GM12865 (cell line): ENCODE measurements at regions not wholly inside any gene's neighbourhood (a gene's known extent, or its start where the extent isn't known, plus 50 kb on each side); places are given as distances from the start of the nearest gene placed in this dataset.
"Not testable (repeated sequence)": the region's sequence is repeated elsewhere in the genome, so short reads cannot be mapped to it uniquely, and the experiment has no call there.

Experiments used
- DNase-seq: peaks from one replicate; pipeline ENCODE4 v3.0.0; 2010; ENCODE audit warnings: low read depth
- H3K4me3 ChIP-seq: 2 replicates; pipeline ENCODE4 v1.5.1; 2011; ENCODE audit warnings: mild to moderate bottlenecking, low read depth, low read length, control low read depth
- TF ChIP-seq, protein P1 (sequence below): IDR thresholded peaks from 2 replicates; pipeline ENCODE4 v1.5.1; 2011; ENCODE audit warnings: low read length, control low read depth, low read depth, inconsistent platforms; ENCODE audit not compliant: insufficient read depth; ENCODE audit errors: missing control alignments

DNA sequence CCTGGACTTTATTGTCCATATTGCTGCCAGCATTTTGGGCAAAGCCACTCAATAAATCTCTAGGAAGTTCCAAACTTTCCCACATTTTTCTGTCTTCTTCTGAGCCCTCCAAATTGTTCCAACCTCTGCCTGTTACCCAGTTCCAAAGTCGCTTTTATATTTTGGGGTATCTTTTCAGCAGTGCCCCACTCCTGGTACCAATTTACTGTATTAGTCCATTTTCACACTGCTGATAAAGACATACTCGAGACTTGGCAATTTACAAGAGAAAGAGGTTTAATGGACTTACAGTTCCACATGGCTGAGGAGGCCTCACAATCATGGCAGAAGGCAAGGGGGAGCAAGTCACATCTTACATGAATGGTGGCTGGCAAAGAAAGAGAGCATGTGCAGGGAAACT is 53.4 kb downstream of the AHSP start:
- DNase-seq: not testable (repeated sequence)

DNA sequence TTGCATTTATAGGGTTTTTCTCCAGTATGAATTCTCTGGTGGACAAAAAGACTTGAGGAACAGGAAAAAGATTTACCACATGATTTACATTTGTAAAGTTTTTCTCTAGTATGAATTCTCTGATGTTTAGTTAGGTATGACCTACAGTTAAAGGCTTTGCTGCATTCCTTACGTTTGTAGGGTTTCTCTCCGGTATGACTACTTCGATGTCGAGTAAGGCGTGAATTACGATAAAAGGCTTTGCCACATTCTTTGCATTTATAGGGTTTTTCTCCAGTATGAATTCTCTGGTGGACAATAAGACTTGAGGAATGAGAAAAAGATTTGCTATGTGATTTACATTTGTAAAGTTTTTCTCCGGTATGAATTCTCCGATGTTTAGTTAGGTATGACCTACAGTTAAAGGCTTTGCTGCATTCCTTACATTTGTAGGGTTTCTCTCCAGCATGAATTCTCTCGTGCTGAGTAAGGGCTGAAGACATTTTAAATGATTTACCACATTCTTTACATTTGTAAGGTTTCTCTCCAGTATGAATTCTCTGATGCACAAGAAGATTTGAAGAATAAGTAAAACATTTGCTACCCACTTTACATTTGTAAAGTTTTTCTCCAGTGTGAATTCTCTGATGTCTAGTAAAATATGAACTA is 74.2 kb downstream of the AHSP start:
- DNase-seq, H3K4me3 ChIP-seq: not testable (repeated sequence)

More for the DNA sequence above, 53.4 kb downstream of the AHSP start:
- not testable (repeated sequence) for H3K4me3 ChIP-seq

DNA sequence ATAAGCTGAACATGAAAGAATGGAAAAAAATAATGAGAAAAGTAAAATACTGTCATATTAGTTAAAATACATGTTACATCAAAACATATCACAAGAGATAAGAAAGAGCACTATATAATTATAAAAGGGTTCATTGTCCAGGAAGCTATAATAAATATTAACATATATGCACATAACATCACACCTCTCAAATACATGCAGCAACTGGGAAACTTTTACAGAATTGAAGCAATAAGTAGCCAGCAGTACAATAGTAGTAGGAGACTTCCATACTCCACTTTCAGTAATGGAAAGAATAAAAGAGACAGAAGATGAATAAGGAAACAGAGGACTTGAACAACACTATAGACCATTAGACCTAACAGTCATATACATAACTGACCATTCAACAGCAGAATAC is 90.4 kb downstream of the AHSP start:
- H3K4me3 ChIP-seq: no peak overlapping the region
- TF ChIP-seq, protein P1, sequence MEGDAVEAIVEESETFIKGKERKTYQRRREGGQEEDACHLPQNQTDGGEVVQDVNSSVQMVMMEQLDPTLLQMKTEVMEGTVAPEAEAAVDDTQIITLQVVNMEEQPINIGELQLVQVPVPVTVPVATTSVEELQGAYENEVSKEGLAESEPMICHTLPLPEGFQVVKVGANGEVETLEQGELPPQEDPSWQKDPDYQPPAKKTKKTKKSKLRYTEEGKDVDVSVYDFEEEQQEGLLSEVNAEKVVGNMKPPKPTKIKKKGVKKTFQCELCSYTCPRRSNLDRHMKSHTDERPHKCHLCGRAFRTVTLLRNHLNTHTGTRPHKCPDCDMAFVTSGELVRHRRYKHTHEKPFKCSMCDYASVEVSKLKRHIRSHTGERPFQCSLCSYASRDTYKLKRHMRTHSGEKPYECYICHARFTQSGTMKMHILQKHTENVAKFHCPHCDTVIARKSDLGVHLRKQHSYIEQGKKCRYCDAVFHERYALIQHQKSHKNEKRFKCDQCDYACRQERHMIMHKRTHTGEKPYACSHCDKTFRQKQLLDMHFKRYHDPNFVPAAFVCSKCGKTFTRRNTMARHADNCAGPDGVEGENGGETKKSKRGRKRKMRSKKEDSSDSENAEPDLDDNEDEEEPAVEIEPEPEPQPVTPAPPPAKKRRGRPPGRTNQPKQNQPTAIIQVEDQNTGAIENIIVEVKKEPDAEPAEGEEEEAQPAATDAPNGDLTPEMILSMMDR: no peak
- no peak for DNase-seq

DNA sequence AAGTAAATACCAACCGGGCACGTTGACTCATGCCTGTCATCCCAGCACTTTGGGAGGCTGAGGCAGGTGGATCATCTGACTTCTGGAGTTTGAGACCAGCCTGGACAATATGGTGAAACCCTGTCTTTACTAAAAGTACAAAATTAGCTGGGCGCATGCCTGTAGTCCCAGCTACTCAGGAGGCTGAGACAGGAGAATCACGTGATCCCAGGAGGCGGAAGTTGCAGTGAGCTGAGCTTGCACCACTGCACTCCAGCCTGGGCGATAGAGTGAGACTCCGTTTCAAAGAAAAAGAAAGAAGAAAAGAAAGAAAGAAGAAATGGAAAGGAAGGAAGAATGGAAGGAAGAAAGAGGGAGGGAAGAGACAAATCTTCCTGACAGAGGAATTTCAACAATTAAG is 108.7 kb downstream of the AHSP start:
- TF ChIP-seq, protein P1: no peak
- no peak for DNase-seq

DNA sequence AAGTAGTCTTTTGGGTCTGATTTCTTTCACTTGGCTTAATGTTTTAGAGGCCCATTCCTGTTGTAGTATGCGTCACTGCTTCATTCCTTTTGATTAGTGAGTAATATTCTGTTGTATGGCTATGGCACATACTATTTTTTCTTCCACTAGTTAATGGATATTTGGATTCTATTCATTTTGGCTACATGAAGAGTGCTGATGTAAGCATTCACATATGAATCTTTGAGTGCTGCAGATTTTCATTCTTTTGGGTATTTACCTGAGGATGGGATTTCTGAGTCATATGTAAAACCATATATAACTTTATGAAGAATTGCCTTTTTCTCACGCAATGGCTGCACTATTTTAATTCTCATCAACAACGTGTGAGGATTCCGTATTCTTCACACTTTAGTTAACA is 113.6 kb downstream of the AHSP start:
- TF ChIP-seq, protein P1: no peak
- DNase-seq: no peak
- H3K4me3 ChIP-seq: no peak overlapping the region

More for the DNA sequence above, 108.7 kb downstream of the AHSP start:
- H3K4me3 ChIP-seq: no peak overlapping the region

DNA sequence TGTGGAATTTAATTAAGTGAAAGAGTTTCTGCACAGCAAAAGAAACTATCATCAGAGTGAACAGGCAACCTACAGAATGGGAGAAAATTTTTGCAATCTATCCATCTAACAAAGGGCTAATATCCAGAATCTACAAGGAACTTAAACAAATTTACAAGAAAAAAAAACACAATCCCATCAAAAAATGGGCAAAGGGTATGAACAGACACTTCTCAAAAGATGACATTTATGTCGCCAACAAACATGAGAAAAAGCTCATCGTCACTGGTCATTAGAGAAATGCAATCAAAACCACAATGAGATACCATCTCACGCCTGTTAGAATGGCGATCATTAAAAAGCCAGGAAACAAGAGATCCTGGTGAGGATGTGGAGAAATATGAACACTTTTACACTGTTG is 128.0 kb downstream of the AHSP start:
- not testable (repeated sequence) for H3K4me3 ChIP-seq, DNase-seq

DNA sequence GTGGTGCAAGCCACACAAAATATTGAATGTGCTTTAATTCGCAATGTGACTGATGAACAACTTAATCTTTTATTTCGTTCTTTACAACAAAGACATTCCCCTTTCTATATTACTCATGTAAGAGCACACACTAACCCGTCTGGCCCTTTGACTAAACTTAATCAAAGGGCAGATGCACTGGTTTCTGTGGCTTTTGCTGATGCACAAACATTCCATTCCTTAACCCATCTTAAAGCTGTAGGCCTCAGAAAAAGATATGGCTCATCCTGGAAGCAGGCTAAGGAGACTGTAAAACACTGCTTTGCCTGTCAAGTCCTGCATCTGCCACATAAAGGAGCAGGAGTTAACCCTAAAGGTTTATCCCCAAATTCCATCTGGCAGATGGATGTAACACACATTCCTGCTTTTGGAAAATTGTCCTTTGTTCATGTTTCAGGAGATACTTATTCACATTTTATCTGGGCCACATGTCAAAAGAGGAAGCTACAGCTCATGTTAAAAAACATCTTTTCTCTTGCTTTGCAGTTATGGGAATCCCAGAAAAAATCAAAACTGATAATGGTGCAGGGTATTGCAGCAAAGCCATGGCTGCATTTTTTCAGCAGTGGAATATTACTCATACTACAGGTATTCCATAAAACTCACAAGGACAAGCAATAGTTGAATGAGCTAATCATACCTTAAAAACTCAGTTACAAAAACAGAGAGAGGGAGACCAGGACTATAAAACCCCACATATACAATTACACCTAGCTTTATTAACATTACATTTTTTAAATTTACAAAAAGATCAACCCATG is 137.2 kb downstream of the AHSP start:
- TF ChIP-seq, protein P1: no peak
- DNase-seq: no peak
- H3K4me3 ChIP-seq: no peak overlapping the region

DNA sequence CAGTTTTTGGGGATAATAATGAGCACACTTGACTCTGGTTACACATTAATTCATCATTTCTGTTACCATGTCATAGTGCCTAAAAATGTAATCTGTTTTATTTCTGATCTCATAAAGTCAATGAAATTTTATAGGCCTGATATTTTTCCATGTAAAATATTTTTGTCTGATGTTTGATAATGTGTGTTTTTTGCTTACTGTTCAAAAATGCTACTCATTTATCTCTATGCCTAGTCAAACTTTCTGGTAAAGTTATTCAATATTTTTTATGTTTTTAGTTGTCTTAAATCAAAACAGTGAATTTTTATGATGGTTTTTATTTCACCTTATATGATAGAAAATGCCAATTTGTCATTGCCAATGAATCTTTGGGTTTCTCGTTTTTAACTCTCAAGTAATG is 147.0 kb downstream of the AHSP start:
- DNase-seq: no peak
- TF ChIP-seq, protein P1: no peak

More for the DNA sequence above, 147.0 kb downstream of the AHSP start:
- H3K4me3 ChIP-seq: no peak overlapping the region
